ENCODE measurements at regions not wholly inside any gene's neighbourhood (a gene's known extent, or its start where the extent isn't known, plus 50 kb on each side); places are given as distances from the start of the nearest gene placed in this dataset.

- H3K4me1 Mint-ChIP-seq (ENCODE audit: low read depth): no peaks in the 10 kb centered on the region
- no peaks in the 10 kb centered on the region for H3K27me3 Mint-ChIP-seq (ENCODE audit: low read depth)
- DNase-seq: no peak
- H3K36me3 Mint-ChIP-seq (ENCODE audit: low read depth): no peaks in the 10 kb centered on the region
- no peaks in the 10 kb centered on the region for H3K9me3 Mint-ChIP-seq
- no peak overlapping the region for H3K4me3 Mint-ChIP-seq
- H3K27ac Mint-ChIP-seq: no peak overlapping the region
- CTCF ChIA-PET: interaction anchor here (0.9 kb wide), 1 partner anchor 349 kb away, joined by 3 read pairs; no protein-coding TSS in a partner anchor
- intact Hi-C loops (cut with micrococcal nuclease): no loop called here
Observed at GRCh38 chr13:50326271-50326670, 311.0 kb downstream of the KCNRG start.

- Mint-ChIP-seq H3K27ac (no peak overlapping the region), H3K9me3 (no peaks in the 10 kb centered on the region), H3K27me3 (ENCODE audit: low read depth) (no peaks in the 10 kb centered on the region), H3K4me3 (no peak overlapping the region), H3K36me3 (ENCODE audit: low read depth) (no peaks in the 10 kb centered on the region), H3K4me1 (ENCODE audit: low read depth) (no peaks in the 10 kb centered on the region)
- CTCF ChIA-PET: interaction anchor here (0.9 kb wide), 1 partner anchor 350 kb away, joined by 3 read pairs; no protein-coding TSS in a partner anchor
- DNase-seq: no peak
- intact Hi-C loops (cut with micrococcal nuclease): no loop called here
Observed at GRCh38 chr13:50326811-50327210, 311.6 kb downstream of the KCNRG start.

- H3K36me3 Mint-ChIP-seq (ENCODE audit: low read depth): no peaks in the 10 kb centered on the region
- no peaks in the 10 kb centered on the region for H3K27me3 Mint-ChIP-seq (ENCODE audit: low read depth)
- intact Hi-C loops (cut with micrococcal nuclease): no loop called here
- no peak for DNase-seq
- H3K9me3 Mint-ChIP-seq: no peaks in the 10 kb centered on the region
- H3K27ac Mint-ChIP-seq: no peak overlapping the region
- CTCF ChIA-PET: interaction anchor here (1.1 kb wide), 1 partner anchor 127 kb away, joined by 4 read pairs; no protein-coding TSS in a partner anchor
- no peak overlapping the region for H3K4me3 Mint-ChIP-seq
- H3K4me1 Mint-ChIP-seq (ENCODE audit: low read depth): peaks cover 2% of the 10 kb centered on the region
Observed at GRCh38 chr13:50334115-50334778, 319.0 kb downstream of the KCNRG start.

- Mint-ChIP-seq H3K36me3 (ENCODE audit: low read depth) (no peaks in the 10 kb centered on the region), H3K27me3 (ENCODE audit: low read depth) (no peaks in the 10 kb centered on the region), H3K4me3 (no peak overlapping the region), H3K9me3 (no peaks in the 10 kb centered on the region), H3K4me1 (ENCODE audit: low read depth) (peaks cover 2% of the 10 kb centered on the region), H3K27ac (no peak overlapping the region)
- CTCF ChIA-PET: interaction anchor here (0.8 to 1.1 kb wide), 2 partner anchors 25 to 127 kb away, joined by 4 to 5 read pairs; no protein-coding TSS in a partner anchor
- intact Hi-C loops (cut with micrococcal nuclease): no loop called here
- no peak for DNase-seq
Observed at GRCh38 chr13:50334944-50335343, 319.7 kb downstream of the KCNRG start.

GRCh38 chr13:50339271-50339670, 324.0 kb downstream of the KCNRG start:
- DNase-seq: no peak
- Mint-ChIP-seq H3K36me3 (ENCODE audit: low read depth) (no peaks in the 10 kb centered on the region), H3K9me3 (no peaks in the 10 kb centered on the region), H3K4me3 (no peak overlapping the region), H3K27me3 (ENCODE audit: low read depth) (no peaks in the 10 kb centered on the region), H3K27ac (no peak overlapping the region), H3K4me1 (ENCODE audit: low read depth) (peaks cover 2% of the 10 kb centered on the region)
- CTCF ChIA-PET: no interaction called here
- intact Hi-C loops (cut with micrococcal nuclease): no loop called here

- no peak for DNase-seq
- H3K27me3 Mint-ChIP-seq (ENCODE audit: low read depth): no peaks in the 10 kb centered on the region
- no peak overlapping the region for H3K27ac Mint-ChIP-seq
- peaks cover 3% of the 10 kb centered on the region for H3K4me1 Mint-ChIP-seq (ENCODE audit: low read depth)
- CTCF ChIA-PET: interaction anchor here (0.6 to 0.8 kb wide), 2 partner anchors 10 to 610 kb away, joined by 3 read pairs; no protein-coding TSS in a partner anchor
- intact Hi-C loops (cut with micrococcal nuclease): no loop called here
- H3K36me3 Mint-ChIP-seq (ENCODE audit: low read depth): no peaks in the 10 kb centered on the region
- no peaks in the 10 kb centered on the region for H3K9me3 Mint-ChIP-seq
- H3K4me3 Mint-ChIP-seq: no peak overlapping the region
Observed at GRCh38 chr13:50340146-50340545, 324.9 kb downstream of the KCNRG start.

- no peak overlapping the region for H3K27ac Mint-ChIP-seq
- H3K36me3 Mint-ChIP-seq (ENCODE audit: low read depth): no peaks in the 10 kb centered on the region
- H3K4me3 Mint-ChIP-seq: no peak overlapping the region
- intact Hi-C loops (cut with micrococcal nuclease): no loop called here
- no peaks in the 10 kb centered on the region for H3K9me3 Mint-ChIP-seq
- CTCF ChIA-PET: interaction anchor here (0.6 to 0.8 kb wide), 2 partner anchors 11 to 609 kb away, joined by 3 read pairs; no protein-coding TSS in a partner anchor
- no peaks in the 10 kb centered on the region for H3K27me3 Mint-ChIP-seq (ENCODE audit: low read depth)
- no peak for DNase-seq
- H3K4me1 Mint-ChIP-seq (ENCODE audit: low read depth): peaks cover 3% of the 10 kb centered on the region
Observed at GRCh38 chr13:50340551-50341287, 325.5 kb downstream of the KCNRG start.

- Mint-ChIP-seq H3K27me3 (ENCODE audit: low read depth) (no peaks in the 10 kb centered on the region), H3K4me3 (no peak overlapping the region), H3K9me3 (no peaks in the 10 kb centered on the region), H3K36me3 (ENCODE audit: low read depth) (no peaks in the 10 kb centered on the region), H3K27ac (no peak overlapping the region), H3K4me1 (ENCODE audit: low read depth) (peaks cover 3% of the 10 kb centered on the region)
- CTCF ChIA-PET: no interaction called here
- intact Hi-C loops (cut with micrococcal nuclease): no loop called here
- DNase-seq: no peak
Observed at GRCh38 chr13:50341526-50341925, 326.3 kb downstream of the KCNRG start.

GRCh38 chr13:50344717-50345116, 329.5 kb downstream of the KCNRG start:
- Mint-ChIP-seq H3K4me1 (ENCODE audit: low read depth) (peaks cover 3% of the 10 kb centered on the region), H3K27me3 (ENCODE audit: low read depth) (peaks cover 8% of the 10 kb centered on the region), H3K36me3 (ENCODE audit: low read depth) (no peaks in the 10 kb centered on the region), H3K9me3 (no peaks in the 10 kb centered on the region), H3K27ac (no peak overlapping the region), H3K4me3 (no peak overlapping the region)
- intact Hi-C loops (cut with micrococcal nuclease): no loop called here
- DNase-seq: no peak
- CTCF ChIA-PET: no interaction called here

GRCh38 chr13:50345804-50346203, 330.6 kb downstream of the KCNRG start:
- CTCF ChIA-PET: no interaction called here
- Mint-ChIP-seq H3K4me1 (ENCODE audit: low read depth) (peaks cover 3% of the 10 kb centered on the region), H3K4me3 (no peak overlapping the region), H3K27me3 (ENCODE audit: low read depth) (peaks cover 8% of the 10 kb centered on the region), H3K36me3 (ENCODE audit: low read depth) (no peaks in the 10 kb centered on the region), H3K9me3 (no peaks in the 10 kb centered on the region), H3K27ac (no peak overlapping the region)
- no peak for DNase-seq
- intact Hi-C loops (cut with micrococcal nuclease): no loop called here

- no peak overlapping the region for H3K4me3 Mint-ChIP-seq
- no peaks in the 10 kb centered on the region for H3K36me3 Mint-ChIP-seq (ENCODE audit: low read depth)
- DNase-seq: no peak
- peaks cover 3% of the 10 kb centered on the region for H3K4me1 Mint-ChIP-seq (ENCODE audit: low read depth)
- no peak overlapping the region for H3K27ac Mint-ChIP-seq
- intact Hi-C loops (cut with micrococcal nuclease): no loop called here
- no peaks in the 10 kb centered on the region for H3K9me3 Mint-ChIP-seq
- CTCF ChIA-PET: interaction anchor here (0.5 kb wide), 1 partner anchor 337 kb away, joined by 3 read pairs; no protein-coding TSS in a partner anchor
- peaks cover 8% of the 10 kb centered on the region for H3K27me3 Mint-ChIP-seq (ENCODE audit: low read depth)
Observed at GRCh38 chr13:50348371-50348770, 333.1 kb downstream of the KCNRG start.

GRCh38 chr13:50352720-50353480, 337.7 kb downstream of the KCNRG start:
- H3K27me3 Mint-ChIP-seq (ENCODE audit: low read depth): peaks cover 2% of the 10 kb centered on the region
- no peaks in the 10 kb centered on the region for H3K36me3 Mint-ChIP-seq (ENCODE audit: low read depth)
- H3K9me3 Mint-ChIP-seq: no peaks in the 10 kb centered on the region
- no peak overlapping the region for H3K27ac Mint-ChIP-seq
- intact Hi-C loops (cut with micrococcal nuclease): no loop called here
- no peak overlapping the region for H3K4me3 Mint-ChIP-seq
- no peak for DNase-seq
- peaks cover 15% of the 10 kb centered on the region for H3K4me1 Mint-ChIP-seq (ENCODE audit: low read depth)
- CTCF ChIA-PET: no interaction called here
